Neural progenitor cell (in vitro differentiated cells): ENCODE measurements at regions not wholly inside any gene's neighbourhood (a gene's known extent, or its start where the extent isn't known, plus 50 kb on each side); places are given as distances from the start of the nearest gene placed in this dataset.

ENCODE experiments used
- EZH2 ChIP-seq: fragments of 200-600 bp; sonication (generic); IDR thresholded peaks from 2 replicates; pipeline ENCODE4 v1.6.1; 2017; ENCODE audit warnings: antibody characterized with exemption, mild to moderate bottlenecking, moderate library complexity
- EZH2phosphoT487 ChIP-seq: fragments of 200-600 bp; sonication (generic); IDR thresholded peaks from 2 replicates; pipeline ENCODE4 v1.6.1; 2017; ENCODE audit warnings: antibody characterized with exemption
- TF ChIP-seq, protein P1 (sequence below): fragments of 200-600 bp; sonication (generic); IDR thresholded peaks from 2 replicates; pipeline ENCODE4 v1.5.1; 2017; ENCODE audit warnings: antibody characterized with exemption, mild to moderate bottlenecking

- TF ChIP-seq, protein P1, sequence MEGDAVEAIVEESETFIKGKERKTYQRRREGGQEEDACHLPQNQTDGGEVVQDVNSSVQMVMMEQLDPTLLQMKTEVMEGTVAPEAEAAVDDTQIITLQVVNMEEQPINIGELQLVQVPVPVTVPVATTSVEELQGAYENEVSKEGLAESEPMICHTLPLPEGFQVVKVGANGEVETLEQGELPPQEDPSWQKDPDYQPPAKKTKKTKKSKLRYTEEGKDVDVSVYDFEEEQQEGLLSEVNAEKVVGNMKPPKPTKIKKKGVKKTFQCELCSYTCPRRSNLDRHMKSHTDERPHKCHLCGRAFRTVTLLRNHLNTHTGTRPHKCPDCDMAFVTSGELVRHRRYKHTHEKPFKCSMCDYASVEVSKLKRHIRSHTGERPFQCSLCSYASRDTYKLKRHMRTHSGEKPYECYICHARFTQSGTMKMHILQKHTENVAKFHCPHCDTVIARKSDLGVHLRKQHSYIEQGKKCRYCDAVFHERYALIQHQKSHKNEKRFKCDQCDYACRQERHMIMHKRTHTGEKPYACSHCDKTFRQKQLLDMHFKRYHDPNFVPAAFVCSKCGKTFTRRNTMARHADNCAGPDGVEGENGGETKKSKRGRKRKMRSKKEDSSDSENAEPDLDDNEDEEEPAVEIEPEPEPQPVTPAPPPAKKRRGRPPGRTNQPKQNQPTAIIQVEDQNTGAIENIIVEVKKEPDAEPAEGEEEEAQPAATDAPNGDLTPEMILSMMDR: no peak
- TF ChIP-seq EZH2phosphoT487: no peak
- TF ChIP-seq EZH2: no peak
Observed at GRCh38 chr7:122198581-122198980, 54.5 kb upstream of the AASS start.
